NCI-H345 treated with DMSO at 0.1 percent for 48 hours (cell line): ENCODE measurements at regions not wholly inside any gene's neighbourhood (a gene's known extent, or its start where the extent isn't known, plus 50 kb on each side); places are given as distances from the start of the nearest gene placed in this dataset.
"Not testable (repeated sequence)": the region's sequence is repeated elsewhere in the genome, so short reads cannot be mapped to it uniquely, and the experiment has no call there.

Source experiments
- DNase-seq: peaks from one replicate; lab custom pipeline; 2025; ENCODE audit not compliant: unreplicated experiment; lab: John Stamatoyannopoulos, UW

GRCh38 chr3:23701716-23702597, 103.8 kb upstream of the UBE2E1 start:
- DNase-seq = no peak

- DNase-seq = no peak
Measured at GRCh38 chr3:23704298-23704697, 101.5 kb upstream of the UBE2E1 start.

- DNase-seq = no peak
Measured at GRCh38 chr3:23706111-23706510, 99.6 kb upstream of the UBE2E1 start.

- no peak for DNase-seq
Measured at GRCh38 chr3:23709987-23710386, 95.8 kb upstream of the UBE2E1 start.

- DNase-seq = no peak
Measured at GRCh38 chr3:23710555-23710954, 95.2 kb upstream of the UBE2E1 start.

- no peak for DNase-seq
Measured at GRCh38 chr3:23711916-23712494, 93.8 kb upstream of the UBE2E1 start.

- no peak for DNase-seq
Measured at GRCh38 chr3:23712656-23713559, 92.8 kb upstream of the UBE2E1 start.

GRCh38 chr3:23713641-23714040, 92.1 kb upstream of the UBE2E1 start:
- DNase-seq = no peak

GRCh38 chr3:23720059-23720458, 85.7 kb upstream of the UBE2E1 start:
- DNase-seq = no peak

GRCh38 chr3:23720885-23721284, 84.9 kb upstream of the UBE2E1 start:
- no peak for DNase-seq

GRCh38 chr3:23723141-23723540, 82.6 kb upstream of the UBE2E1 start:
- DNase-seq = no peak

- no peak for DNase-seq
Measured at GRCh38 chr3:23723930-23724329, 81.8 kb upstream of the UBE2E1 start.

- DNase-seq = no peak
Measured at GRCh38 chr3:23726811-23727548, 78.8 kb upstream of the UBE2E1 start.

- no peak for DNase-seq
Measured at GRCh38 chr3:23728601-23729117, 77.1 kb upstream of the UBE2E1 start.

- DNase-seq = not testable (repeated sequence)
Measured at GRCh38 chr3:23729362-23729761, 76.4 kb upstream of the UBE2E1 start.

- DNase-seq = no peak
Measured at GRCh38 chr3:23734481-23734880, 71.3 kb upstream of the UBE2E1 start.

- no peak for DNase-seq
Measured at GRCh38 chr3:23735062-23735461, 70.7 kb upstream of the UBE2E1 start.

GRCh38 chr3:23735535-23736326, 70.0 kb upstream of the UBE2E1 start:
- peak; percentile 64 for DNase-seq

- DNase-seq = no peak
Measured at GRCh38 chr3:23738944-23739343, 66.8 kb upstream of the UBE2E1 start.

GRCh38 chr3:23739536-23739935, 66.2 kb upstream of the UBE2E1 start:
- DNase-seq = no peak
